ENCODE measurements at regions not wholly inside any gene's neighbourhood (a gene's known extent, or its start where the extent isn't known, plus 50 kb on each side); places are given as distances from the start of the nearest gene placed in this dataset.

DNA sequence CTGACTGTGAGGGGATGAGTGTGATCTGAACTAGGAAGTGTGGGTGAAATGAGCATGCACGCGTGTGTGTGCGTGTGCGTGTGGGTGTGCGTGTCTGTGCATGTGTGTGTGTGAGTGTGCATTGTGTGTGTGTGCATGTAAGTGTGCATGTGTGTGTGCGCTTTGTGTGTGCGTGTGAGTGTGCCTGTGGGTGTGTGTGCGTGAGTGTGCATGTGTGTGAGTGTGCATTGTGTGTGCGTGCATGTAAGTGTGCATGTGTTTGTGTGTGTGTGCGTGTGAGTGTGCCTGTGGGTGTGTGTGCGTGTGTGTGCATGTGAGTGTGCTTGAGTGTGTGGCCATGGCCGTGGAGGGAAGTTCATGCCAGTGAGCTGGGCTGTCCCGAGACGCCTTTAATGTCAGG, 76.3 kb downstream of the RTP5 start:
- TF ChIP-seq, protein P1, sequence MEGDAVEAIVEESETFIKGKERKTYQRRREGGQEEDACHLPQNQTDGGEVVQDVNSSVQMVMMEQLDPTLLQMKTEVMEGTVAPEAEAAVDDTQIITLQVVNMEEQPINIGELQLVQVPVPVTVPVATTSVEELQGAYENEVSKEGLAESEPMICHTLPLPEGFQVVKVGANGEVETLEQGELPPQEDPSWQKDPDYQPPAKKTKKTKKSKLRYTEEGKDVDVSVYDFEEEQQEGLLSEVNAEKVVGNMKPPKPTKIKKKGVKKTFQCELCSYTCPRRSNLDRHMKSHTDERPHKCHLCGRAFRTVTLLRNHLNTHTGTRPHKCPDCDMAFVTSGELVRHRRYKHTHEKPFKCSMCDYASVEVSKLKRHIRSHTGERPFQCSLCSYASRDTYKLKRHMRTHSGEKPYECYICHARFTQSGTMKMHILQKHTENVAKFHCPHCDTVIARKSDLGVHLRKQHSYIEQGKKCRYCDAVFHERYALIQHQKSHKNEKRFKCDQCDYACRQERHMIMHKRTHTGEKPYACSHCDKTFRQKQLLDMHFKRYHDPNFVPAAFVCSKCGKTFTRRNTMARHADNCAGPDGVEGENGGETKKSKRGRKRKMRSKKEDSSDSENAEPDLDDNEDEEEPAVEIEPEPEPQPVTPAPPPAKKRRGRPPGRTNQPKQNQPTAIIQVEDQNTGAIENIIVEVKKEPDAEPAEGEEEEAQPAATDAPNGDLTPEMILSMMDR (IDR thresholded peaks at IDR 0.05) = no peak
- TF ChIP-seq POLR2A (IDR thresholded peaks at IDR 0.05) = no peak

Measured in lower leg skin (tissue), 3 donors.